ENCODE measurements at regions not wholly inside any gene's neighbourhood (a gene's known extent, or its start where the extent isn't known, plus 50 kb on each side); places are given as distances from the start of the nearest gene placed in this dataset.

DNA sequence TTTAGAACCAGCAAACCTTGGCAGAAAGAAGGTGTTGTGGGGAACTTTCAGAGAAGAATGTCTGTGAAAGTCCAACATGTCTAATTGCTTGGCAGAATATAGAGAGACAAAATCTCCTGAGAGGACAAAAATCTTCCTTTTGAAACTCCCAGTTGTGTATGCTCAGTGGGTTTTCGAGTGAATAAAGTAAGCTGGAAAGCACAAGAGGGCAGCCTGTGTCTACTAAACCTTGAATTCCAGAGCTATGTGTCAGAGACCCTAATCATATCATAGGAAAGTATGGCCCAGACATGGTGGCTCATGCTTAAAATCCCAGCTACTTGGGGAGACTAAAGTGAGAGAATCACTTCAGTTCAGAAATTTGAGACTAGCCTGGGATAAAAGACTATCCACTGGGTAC, 661.2 kb downstream of the SLC16A7 start:
- TF ChIP-seq, protein P1, sequence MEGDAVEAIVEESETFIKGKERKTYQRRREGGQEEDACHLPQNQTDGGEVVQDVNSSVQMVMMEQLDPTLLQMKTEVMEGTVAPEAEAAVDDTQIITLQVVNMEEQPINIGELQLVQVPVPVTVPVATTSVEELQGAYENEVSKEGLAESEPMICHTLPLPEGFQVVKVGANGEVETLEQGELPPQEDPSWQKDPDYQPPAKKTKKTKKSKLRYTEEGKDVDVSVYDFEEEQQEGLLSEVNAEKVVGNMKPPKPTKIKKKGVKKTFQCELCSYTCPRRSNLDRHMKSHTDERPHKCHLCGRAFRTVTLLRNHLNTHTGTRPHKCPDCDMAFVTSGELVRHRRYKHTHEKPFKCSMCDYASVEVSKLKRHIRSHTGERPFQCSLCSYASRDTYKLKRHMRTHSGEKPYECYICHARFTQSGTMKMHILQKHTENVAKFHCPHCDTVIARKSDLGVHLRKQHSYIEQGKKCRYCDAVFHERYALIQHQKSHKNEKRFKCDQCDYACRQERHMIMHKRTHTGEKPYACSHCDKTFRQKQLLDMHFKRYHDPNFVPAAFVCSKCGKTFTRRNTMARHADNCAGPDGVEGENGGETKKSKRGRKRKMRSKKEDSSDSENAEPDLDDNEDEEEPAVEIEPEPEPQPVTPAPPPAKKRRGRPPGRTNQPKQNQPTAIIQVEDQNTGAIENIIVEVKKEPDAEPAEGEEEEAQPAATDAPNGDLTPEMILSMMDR (IDR thresholded peaks at IDR 0.05; ENCODE audit: insufficient read depth, low read length), result no peak
- TF ChIP-seq POLR2AphosphoS5 (IDR thresholded peaks at IDR 0.05; ENCODE audit: low read depth), result no peak
- TF ChIP-seq GABPA (IDR thresholded peaks at IDR 0.05; ENCODE audit: low read depth), result no peak
- TF ChIP-seq, protein P2, sequence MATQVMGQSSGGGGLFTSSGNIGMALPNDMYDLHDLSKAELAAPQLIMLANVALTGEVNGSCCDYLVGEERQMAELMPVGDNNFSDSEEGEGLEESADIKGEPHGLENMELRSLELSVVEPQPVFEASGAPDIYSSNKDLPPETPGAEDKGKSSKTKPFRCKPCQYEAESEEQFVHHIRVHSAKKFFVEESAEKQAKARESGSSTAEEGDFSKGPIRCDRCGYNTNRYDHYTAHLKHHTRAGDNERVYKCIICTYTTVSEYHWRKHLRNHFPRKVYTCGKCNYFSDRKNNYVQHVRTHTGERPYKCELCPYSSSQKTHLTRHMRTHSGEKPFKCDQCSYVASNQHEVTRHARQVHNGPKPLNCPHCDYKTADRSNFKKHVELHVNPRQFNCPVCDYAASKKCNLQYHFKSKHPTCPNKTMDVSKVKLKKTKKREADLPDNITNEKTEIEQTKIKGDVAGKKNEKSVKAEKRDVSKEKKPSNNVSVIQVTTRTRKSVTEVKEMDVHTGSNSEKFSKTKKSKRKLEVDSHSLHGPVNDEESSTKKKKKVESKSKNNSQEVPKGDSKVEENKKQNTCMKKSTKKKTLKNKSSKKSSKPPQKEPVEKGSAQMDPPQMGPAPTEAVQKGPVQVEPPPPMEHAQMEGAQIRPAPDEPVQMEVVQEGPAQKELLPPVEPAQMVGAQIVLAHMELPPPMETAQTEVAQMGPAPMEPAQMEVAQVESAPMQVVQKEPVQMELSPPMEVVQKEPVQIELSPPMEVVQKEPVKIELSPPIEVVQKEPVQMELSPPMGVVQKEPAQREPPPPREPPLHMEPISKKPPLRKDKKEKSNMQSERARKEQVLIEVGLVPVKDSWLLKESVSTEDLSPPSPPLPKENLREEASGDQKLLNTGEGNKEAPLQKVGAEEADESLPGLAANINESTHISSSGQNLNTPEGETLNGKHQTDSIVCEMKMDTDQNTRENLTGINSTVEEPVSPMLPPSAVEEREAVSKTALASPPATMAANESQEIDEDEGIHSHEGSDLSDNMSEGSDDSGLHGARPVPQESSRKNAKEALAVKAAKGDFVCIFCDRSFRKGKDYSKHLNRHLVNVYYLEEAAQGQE (IDR thresholded peaks at IDR 0.05; ENCODE audit: insufficient replicate concordance, low read depth), result no peak
